SW 1271 (cell line): ENCODE measurements at regions not wholly inside any gene's neighbourhood (a gene's known extent, or its start where the extent isn't known, plus 50 kb on each side); places are given as distances from the start of the nearest gene placed in this dataset.

ENCODE experiments used
- DNase-seq, 2 experiments: peaks; one replicate each; lab custom pipeline; 2025; lab: John Stamatoyannopoulos, UW

DNA sequence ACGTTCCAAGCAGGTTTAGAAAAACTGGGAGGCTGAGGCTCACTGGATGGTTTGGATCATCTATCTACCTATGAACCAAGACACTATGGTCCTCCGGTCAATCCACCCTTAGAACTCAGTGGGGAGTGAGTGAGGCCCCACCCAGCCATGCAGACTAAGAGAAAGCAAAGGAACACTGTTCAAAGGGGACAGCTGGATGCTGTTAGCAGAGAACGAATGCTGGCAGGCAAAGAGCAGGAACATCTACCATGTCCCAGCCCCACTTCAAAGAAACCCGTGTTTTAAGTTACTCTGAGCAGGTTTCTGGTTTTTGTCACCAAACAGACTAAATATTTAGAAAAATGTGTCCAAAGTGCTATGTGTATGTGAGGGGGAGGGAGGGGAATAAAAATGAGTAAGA is 183.4 kb upstream of the XYLT1 start:
- no peak for DNase-seq

DNA sequence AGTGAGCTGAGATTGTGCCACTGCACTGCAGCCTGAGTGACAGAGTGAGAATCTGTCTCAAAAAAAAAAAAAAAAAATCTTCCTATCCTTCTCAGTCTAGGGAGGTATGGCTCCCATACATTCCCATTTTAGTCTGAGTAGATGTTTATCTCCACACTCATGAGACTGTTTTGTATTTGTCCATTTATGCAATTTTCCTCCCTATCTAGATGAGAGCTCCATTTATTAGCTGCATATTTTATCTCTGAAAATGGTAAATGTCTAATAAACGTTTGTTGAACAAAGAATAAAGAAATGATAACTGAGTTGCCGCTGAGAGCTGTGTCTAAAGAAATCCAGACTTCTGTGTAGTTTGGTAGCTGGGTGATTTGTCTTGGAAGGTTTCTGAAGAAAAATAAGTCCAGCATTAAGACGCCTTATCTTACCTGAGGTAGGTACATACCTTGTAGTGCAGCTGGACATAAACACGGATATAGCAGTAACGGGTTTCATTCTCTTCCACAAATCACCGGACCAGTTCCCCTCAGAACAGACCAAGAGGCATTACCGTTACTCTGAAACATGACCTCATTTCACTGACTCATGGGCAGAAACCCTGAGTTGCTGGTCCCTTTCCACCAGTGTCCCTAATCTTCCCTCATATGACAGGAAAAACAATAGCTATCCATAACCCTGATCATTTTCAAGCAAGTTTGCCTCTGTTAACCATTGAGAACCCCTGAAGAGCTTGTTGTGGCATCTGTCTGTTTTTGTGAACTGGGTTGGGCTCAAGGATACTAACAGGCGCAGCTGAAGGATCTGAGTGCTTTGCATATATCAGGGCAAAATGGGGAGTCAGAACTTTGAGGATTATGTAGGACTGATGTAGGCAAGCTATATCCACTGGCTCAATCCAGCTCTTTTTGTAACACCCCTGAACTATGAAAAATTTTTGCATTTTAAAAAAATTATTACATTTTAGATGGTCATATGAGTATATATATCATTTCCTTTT is 177.4 kb upstream of the XYLT1 start:
- DNase-seq = no peak

GRCh38 chr16:17643935-17644334 is 173.2 kb upstream of the XYLT1 start:
- DNase-seq = no peak

DNA sequence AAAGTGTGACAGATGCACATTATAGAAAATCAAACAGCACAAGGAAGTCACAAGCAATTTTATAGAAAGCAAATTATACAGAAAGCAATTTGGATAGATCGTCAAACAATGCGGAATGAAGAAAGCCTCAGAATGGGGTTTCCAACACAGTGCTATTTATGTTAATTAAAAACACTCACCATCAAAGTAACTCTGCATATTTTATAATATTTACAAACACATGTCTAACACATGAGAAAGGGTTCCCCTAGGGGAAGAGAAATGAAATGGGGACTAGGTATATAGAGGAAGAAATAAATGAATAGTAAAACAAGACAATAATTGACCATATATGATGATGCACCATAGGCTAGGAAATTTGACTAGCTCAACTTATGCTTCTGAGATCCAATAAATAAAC is 171.2 kb upstream of the XYLT1 start:
- DNase-seq = no peak

DNA sequence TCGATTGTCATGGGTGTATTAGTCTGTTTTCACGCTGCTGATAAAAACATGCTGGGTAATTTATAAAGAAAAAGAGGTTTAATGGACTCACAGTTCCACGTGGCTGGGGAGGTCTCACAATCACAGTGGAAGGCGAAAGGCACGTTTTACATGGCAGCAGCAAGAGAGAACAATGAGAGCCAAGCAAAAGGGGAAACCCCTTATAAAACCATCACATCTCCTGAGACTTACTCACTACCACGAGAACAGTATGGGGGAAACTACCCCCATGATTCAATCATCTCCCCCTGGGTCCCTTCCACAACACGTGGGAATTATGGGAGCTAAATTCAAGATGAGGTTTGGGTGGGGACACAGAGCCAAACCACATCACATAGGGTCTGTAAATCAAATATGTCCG is 167.4 kb upstream of the XYLT1 start:
- DNase-seq = no peak

DNA sequence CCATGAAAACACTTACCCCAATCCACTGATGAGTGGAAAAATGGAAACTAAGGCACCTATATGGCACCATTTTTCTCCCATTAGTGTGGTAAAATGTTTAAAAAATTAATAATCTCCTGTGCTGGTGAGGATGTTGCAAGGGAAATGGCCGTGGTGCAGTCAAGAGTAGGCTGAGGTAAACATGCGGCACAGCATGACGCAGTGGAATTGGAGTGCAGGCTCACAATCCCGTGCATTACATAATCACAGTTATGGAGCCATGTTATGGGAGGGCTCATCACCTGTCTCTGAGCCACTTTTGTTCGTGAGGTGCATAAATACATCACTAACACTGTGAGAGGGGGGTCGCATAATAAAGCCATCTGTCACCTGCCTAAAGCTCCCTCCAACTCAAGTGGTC is 164.4 kb upstream of the XYLT1 start:
- DNase-seq = no peak

DNA sequence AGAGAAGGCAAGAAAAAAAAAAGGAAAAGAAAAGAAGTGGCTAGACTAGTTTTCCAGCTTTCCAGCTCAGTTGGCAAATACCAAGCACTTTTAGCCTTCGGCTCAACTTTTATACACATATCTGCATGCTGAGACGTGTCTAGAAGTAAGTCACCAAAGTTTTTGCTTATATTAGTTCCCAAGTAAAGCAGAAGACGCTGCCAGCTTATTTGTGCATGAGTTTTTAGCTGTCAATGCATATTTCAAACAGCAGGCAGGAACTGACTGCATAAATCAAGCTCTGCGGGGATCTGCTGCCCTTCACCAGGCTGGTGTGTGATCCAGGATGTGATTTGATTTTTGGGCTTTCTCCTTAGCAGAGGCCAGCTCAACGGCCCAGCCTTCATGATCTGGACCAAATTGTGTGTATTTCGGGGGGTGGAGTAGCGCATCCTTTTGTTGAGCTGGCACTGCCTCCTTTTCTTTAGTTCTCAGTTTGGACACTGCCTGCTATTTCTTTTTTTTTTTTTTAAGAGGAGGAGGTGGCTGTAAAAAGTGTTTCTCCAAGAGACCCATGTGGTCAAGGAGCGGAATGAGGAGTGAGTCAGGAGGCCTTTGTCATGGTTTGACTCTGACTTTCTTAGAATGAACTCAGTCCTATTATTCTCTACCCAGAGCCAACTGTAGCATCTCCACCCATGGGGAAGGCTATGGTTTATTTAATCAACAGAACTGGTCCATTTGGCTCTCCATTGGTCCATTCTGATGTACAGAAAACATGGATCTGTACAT is 162.6 kb upstream of the XYLT1 start:
- DNase-seq = no peak

- no peak for DNase-seq
Measured at GRCh38 chr16:17632667-17633066, 161.9 kb upstream of the XYLT1 start.

GRCh38 chr16:17629936-17630335 is 159.2 kb upstream of the XYLT1 start:
- no peak for DNase-seq

DNA sequence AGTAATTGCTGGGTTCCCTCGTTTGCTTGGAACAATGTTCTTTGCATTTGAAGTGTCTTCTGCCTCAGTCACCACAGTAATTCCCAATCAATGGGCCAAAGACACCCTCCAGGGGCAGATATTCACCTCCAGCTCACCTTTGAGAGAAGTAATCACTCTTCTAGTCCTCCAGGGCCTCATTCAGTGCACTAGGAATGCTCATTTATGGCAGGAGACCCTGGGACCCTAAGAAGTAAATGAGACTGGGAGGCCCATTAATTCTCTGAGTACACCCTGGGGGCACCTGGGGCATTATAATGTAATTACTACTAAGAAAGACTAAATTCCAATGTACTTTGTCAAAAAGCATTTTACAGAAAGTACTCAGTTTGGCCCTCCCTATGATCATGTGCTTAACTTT is 158.2 kb upstream of the XYLT1 start:
- no peak for DNase-seq

DNA sequence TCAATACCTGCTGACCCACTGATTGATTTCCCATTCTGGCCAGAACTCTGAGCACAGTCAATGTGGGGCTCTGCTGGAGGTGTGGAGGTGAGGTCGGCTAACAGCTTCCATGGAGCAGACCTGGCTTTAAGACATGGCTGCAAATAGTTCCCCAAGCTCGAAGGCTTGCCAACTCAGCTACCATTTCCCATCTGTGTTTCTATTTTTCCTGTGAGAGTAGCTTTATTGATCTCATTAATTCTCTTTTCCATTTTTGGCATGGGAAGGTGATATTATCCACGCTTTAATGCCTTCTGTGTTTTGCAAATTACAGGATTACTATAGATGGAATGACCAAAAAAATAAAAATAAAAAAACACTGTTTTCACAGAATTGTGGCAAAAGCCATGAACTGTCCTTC is 151.6 kb upstream of the XYLT1 start:
- no peak for DNase-seq

DNA sequence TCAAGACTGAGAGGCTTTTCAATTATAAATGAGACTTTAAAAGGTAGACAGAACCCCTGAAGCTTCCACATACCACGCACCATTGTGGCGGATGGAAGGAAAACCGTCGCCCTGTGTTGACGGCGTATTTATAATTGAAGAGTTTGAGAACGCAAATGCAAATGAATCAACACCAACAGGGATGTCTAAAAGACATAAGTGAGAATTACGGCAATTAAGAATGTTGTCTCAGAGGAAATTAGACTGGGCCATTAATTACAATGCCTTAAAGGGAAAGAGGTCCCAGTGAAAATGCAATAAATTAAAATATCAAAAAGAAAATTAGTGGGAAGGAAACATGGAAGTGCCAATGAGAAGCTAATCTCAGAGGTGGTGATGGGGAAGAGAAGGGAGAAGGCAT is 148.5 kb upstream of the XYLT1 start:
- DNase-seq = no peak

- no peak for DNase-seq
Measured at GRCh38 chr16:17617021-17617552, 146.3 kb upstream of the XYLT1 start.

GRCh38 chr16:17612336-17612735 is 141.6 kb upstream of the XYLT1 start:
- DNase-seq = no peak

- no peak for DNase-seq
Measured at GRCh38 chr16:17607609-17608008, 136.8 kb upstream of the XYLT1 start.

- no peak for DNase-seq
Measured at GRCh38 chr16:17607075-17607509, 136.3 kb upstream of the XYLT1 start.

DNA sequence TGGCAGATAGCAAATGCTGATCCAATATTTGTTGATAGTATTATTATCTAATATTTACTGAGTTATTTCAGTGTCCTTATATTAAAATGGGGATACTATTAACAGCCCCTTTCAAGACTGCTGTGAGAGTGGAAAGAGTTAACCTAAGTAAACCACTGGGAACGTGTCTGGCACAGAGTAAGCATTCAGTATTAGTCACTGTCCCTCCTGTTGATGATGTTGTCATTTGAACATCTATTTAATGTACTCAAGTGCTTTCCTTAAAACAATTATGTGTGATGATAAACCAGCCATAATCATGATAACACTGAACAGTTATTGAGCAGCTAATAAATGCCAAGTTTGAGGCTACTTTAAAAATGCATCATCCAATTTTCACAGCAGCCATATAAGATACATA is 135.7 kb upstream of the XYLT1 start:
- DNase-seq = no peak

DNA sequence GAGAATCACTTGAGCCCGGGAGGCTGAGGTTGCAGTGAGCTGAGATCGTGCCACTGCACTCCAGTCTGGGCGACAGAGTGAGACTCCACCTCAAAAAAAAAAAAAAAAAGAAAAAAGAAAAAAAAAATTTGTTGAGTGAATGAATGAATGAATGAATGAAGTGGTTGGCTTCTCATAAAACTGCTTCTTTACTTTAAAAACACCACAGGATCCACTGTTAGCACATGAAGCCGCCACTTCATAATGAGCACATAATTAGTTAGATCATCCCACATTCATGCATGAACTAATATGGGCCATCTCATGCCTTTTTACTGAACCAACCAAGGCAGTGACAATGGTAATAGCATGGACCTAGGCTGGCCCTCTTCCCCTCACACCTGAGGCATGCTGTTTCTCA is 135.0 kb upstream of the XYLT1 start:
- no peak for DNase-seq

DNA sequence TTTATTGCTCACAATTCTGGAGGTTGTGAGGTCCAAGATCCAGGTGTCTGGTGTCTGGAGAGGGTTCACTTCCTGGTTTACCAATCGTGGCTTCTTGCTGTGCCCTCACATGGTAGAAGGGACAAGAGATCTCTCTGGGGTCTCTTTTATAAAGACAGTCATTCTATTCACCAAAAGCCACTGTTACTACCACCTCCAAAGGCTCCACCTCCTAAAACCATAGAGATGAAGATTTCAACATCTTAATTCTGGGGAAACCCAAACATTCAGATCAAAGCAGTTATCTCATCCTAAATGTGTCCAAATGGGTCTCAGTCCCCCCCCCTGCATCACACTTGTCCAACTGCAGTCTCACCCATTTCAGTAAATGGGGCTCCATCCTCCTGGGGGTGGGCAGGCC is 132.9 kb upstream of the XYLT1 start:
- DNase-seq = no peak

DNA sequence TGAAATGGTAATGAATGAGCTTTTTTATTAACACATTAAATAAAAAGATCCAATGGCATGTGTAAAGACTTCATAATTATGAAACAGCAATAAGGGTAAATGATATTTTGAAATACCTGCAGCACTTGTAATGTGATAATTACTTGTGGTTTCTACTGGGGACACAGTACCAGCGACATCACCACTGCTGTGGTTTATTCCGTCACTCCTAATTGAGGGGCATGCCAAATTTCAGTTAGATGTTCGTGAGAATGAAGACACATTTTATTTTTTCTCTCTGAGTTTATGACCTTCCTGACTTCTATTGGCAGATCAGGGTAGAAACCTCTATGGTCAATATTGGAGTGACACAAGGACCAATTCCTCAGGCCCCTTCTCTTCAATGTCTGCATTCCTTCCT is 131.9 kb upstream of the XYLT1 start:
- DNase-seq = no peak

DNA sequence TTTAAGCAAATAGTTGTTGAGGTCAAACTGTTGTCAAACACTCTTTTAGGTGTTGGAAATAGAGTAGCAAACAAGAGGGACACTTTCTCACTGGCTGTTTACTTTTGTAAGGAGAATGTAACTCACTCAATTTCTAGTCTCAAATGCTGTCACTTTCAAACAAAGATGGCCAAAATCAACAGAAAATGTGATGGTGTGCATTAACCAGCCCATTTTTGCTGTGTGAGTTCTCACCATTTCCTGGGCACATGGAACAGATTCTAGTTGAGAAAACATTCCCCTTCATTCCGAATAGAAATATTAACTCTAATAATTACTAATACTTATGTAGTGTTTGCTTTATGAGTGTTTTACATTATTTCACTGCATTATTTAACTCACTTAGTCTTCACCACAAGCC is 128.2 kb upstream of the XYLT1 start:
- DNase-seq = no peak

GRCh38 chr16:17591655-17592405 is 121.1 kb upstream of the XYLT1 start:
- no peak for DNase-seq
